ENCODE measurements at regions not wholly inside any gene's neighbourhood (a gene's known extent, or its start where the extent isn't known, plus 50 kb on each side); places are given as distances from the start of the nearest gene placed in this dataset.

DNA sequence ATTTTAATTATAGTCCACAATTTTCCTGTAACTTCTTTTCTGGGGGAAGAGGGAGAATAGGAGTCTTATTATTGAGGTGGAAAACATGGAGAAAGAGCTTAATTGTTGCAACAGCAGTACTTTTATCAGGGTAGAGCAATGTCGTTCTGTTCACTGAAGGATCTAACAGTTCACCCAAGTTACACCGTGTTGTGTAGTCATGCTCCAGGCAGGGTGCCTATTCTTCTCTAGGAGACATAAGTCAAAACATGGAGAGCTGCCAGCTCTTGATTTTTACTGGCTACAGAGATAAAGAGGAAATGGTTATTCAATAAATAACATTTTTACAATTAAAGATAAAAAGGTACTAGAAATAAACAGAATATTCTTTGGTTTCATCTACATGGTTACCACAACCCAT, 594.3 kb upstream of the NETO1 start:
- no peaks in the 10 kb centered on the region for H3K27me3 ChIP-seq (ENCODE audit: insufficient read depth, low read length)

GRCh38 chr18:73461780-73462059, 593.9 kb upstream of the NETO1 start:
- H3K4me3 ChIP-seq (ENCODE audit: low read depth, low read length) = no peak overlapping the region
- no peaks in the 10 kb centered on the region for H3K27me3 ChIP-seq (ENCODE audit: insufficient read depth, low read length)
- H4K91ac ChIP-seq (ENCODE audit: low read depth, low read length) = no peak overlapping the region
- no peak overlapping the region for H3K27ac ChIP-seq (ENCODE audit: low read depth, low read length)
- H3K23ac ChIP-seq (ENCODE audit: low read length) = no peak overlapping the region
- H3K4ac ChIP-seq (ENCODE audit: low read depth, low read length) = no peak overlapping the region
- no peak overlapping the region for H2BK12ac ChIP-seq (ENCODE audit: low read length)
- no peaks in the 10 kb centered on the region for H3K36me3 ChIP-seq (ENCODE audit: control insufficient read depth in 1 of 2, insufficient read depth in 2 of 2, low read length in 2 of 2)
- no peak overlapping the region for H2BK5ac ChIP-seq (ENCODE audit: low read depth, low read length, poor library complexity)
- no peaks in the 10 kb centered on the region for H3K79me2 ChIP-seq (ENCODE audit: control insufficient read depth, insufficient read depth, low read length, poor library complexity)
- no peak overlapping the region for H2AK5ac ChIP-seq (ENCODE audit: low read length)
- no peak overlapping the region for H3K4me2 ChIP-seq (ENCODE audit: low read length)
- no peak overlapping the region for H2AFZ ChIP-seq (ENCODE audit: insufficient read depth, low read length, poor library complexity)
- H3K18ac ChIP-seq (ENCODE audit: low read length) = no peak overlapping the region
- H4K8ac ChIP-seq (ENCODE audit: low read depth, low read length) = no peak overlapping the region
- H3K4me1 ChIP-seq (ENCODE audit: control insufficient read depth in 1 of 2, insufficient read depth in 2 of 2, low read length in 2 of 2) = no peaks in the 10 kb centered on the region
- DNase-seq = no peak
- no peak overlapping the region for H3K14ac ChIP-seq (ENCODE audit: low read length)
- H3K79me1 ChIP-seq (ENCODE audit: low read length) = no peaks in the 10 kb centered on the region
- H4K12ac ChIP-seq (ENCODE audit: low read depth, low read length) = no peak overlapping the region
- no peak overlapping the region for H3K9ac ChIP-seq (ENCODE audit: low read length)
- no peak overlapping the region for H2BK120ac ChIP-seq (ENCODE audit: insufficient read depth, low read length, poor library complexity)
- H3K9me3 ChIP-seq (ENCODE audit: insufficient read depth, low read depth, low read length) = no peaks in the 10 kb centered on the region
- no CpG with 5 or more reads among the region's 1 CpG for WGBS (ENCODE audit: extremely low coverage, insufficient coverage, insufficient read length)

More for the DNA sequence above, 594.3 kb upstream of the NETO1 start:
- H3K9me3 ChIP-seq (ENCODE audit: insufficient read depth, low read depth, low read length) = no peaks in the 10 kb centered on the region
- no peak overlapping the region for H3K9ac ChIP-seq (ENCODE audit: low read length)
- H2BK120ac ChIP-seq (ENCODE audit: insufficient read depth, low read length, poor library complexity) = no peak overlapping the region
- no peak overlapping the region for H2BK5ac ChIP-seq (ENCODE audit: low read depth, low read length, poor library complexity)
- no CpG with 5 or more reads among the region's 2 CpGs for WGBS (ENCODE audit: extremely low coverage, insufficient coverage, insufficient read length)
- H4K8ac ChIP-seq (ENCODE audit: low read depth, low read length) = no peak overlapping the region
- H3K4me2 ChIP-seq (ENCODE audit: low read length) = no peak overlapping the region
- no peak overlapping the region for H4K91ac ChIP-seq (ENCODE audit: low read depth, low read length)
- no peaks in the 10 kb centered on the region for H3K79me1 ChIP-seq (ENCODE audit: low read length)
- no peak for DNase-seq
- no peaks in the 10 kb centered on the region for H3K4me1 ChIP-seq (ENCODE audit: control insufficient read depth in 1 of 2, insufficient read depth in 2 of 2, low read length in 2 of 2)
- no peak overlapping the region for H2BK12ac ChIP-seq (ENCODE audit: low read length)
- H3K14ac ChIP-seq (ENCODE audit: low read length) = no peak overlapping the region
- H3K4me3 ChIP-seq (ENCODE audit: low read depth, low read length) = no peak overlapping the region
- no peak overlapping the region for H3K23ac ChIP-seq (ENCODE audit: low read length)
- no peak overlapping the region for H2AFZ ChIP-seq (ENCODE audit: insufficient read depth, low read length, poor library complexity)
- no peak overlapping the region for H2AK5ac ChIP-seq (ENCODE audit: low read length)
- no peak overlapping the region for H3K27ac ChIP-seq (ENCODE audit: low read depth, low read length)
- no peaks in the 10 kb centered on the region for H3K79me2 ChIP-seq (ENCODE audit: control insufficient read depth, insufficient read depth, low read length, poor library complexity)
- H3K36me3 ChIP-seq (ENCODE audit: control insufficient read depth in 1 of 2, insufficient read depth in 2 of 2, low read length in 2 of 2) = no peaks in the 10 kb centered on the region
- no peak overlapping the region for H3K18ac ChIP-seq (ENCODE audit: low read length)
- H3K4ac ChIP-seq (ENCODE audit: low read depth, low read length) = no peak overlapping the region
- no peak overlapping the region for H4K12ac ChIP-seq (ENCODE audit: low read depth, low read length)

- Histone ChIP-seq H3K4ac (ENCODE audit: low read depth, low read length) (no peak overlapping the region), H3K4me1 (ENCODE audit: control insufficient read depth in 1 of 2, insufficient read depth in 2 of 2, low read length in 2 of 2) (no peaks in the 10 kb centered on the region), H3K36me3 (ENCODE audit: control insufficient read depth in 1 of 2, insufficient read depth in 2 of 2, low read length in 2 of 2) (no peaks in the 10 kb centered on the region), H2BK12ac (ENCODE audit: low read length) (no peak overlapping the region), H3K9ac (ENCODE audit: low read length) (no peak overlapping the region), H4K91ac (ENCODE audit: low read depth, low read length) (no peak overlapping the region), H3K79me2 (ENCODE audit: control insufficient read depth, insufficient read depth, low read length, poor library complexity) (no peaks in the 10 kb centered on the region), H2BK120ac (ENCODE audit: insufficient read depth, low read length, poor library complexity) (no peak overlapping the region), H3K4me2 (ENCODE audit: low read length) (no peak overlapping the region), H3K9me3 (ENCODE audit: insufficient read depth, low read depth, low read length) (no peaks in the 10 kb centered on the region), H3K4me3 (ENCODE audit: low read depth, low read length) (no peak overlapping the region), H3K79me1 (ENCODE audit: low read length) (no peaks in the 10 kb centered on the region), H3K27me3 (ENCODE audit: insufficient read depth, low read length) (no peaks in the 10 kb centered on the region), H3K27ac (ENCODE audit: low read depth, low read length) (no peak overlapping the region), H2AK5ac (ENCODE audit: low read length) (no peak overlapping the region), H2AFZ (ENCODE audit: insufficient read depth, low read length, poor library complexity) (no peak overlapping the region), H4K8ac (ENCODE audit: low read depth, low read length) (no peak overlapping the region), H3K14ac (ENCODE audit: low read length) (no peak overlapping the region), H3K18ac (ENCODE audit: low read length) (no peak overlapping the region), H3K23ac (ENCODE audit: low read length) (no peak overlapping the region), H4K12ac (ENCODE audit: low read depth, low read length) (no peak overlapping the region), H2BK5ac (ENCODE audit: low read depth, low read length, poor library complexity) (no peak overlapping the region)
- no peak for DNase-seq
- WGBS (ENCODE audit: extremely low coverage, insufficient coverage, insufficient read length) = no CpG with 5 or more reads among the region's 12 CpGs
These were observed 593.4 kb upstream of the NETO1 start for GRCh38 chr18:73461038-73461779.

DNA sequence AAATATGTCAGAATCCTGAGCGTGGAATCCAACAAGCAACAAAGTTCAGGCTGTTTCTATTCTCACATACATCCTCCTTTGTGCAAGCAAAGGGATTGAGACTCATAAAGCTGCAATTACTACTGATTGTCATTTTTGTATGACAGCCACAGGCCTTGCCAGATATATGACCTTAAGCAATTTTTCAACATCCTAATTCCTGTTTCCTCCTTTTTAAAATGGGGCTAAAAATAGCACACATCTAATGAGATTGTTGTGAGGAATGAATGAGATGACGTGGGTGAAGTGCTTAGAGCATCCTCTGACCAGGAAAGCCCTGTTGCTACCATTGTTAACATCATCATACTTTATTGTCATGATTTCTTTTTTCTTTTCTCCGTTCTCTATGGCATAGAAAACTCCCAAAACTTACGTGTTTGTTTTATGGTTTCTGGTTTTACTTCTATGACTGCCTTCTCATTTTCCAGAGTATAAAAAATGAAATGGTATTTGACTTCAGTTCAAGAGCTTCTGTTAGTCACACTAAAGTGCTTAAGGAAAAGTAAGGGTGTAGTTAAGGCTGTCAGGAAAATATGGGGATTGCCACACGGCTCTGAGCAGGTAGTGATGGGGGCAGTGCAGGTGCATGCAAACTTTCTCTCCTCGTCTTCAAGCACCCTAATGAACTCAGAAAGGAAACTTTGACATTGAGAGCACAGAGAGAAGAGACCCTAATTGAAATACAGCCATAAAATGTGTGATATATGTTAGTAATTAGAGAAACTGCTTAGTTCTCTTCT, 590.6 kb upstream of the NETO1 start:
- no peak overlapping the region for H2AK5ac ChIP-seq (ENCODE audit: low read length)
- H3K9me3 ChIP-seq (ENCODE audit: insufficient read depth, low read depth, low read length) = no peaks in the 10 kb centered on the region
- no peaks in the 10 kb centered on the region for H3K27me3 ChIP-seq (ENCODE audit: insufficient read depth, low read length)
- H3K79me1 ChIP-seq (ENCODE audit: low read length) = no peaks in the 10 kb centered on the region
- no peak overlapping the region for H3K4me2 ChIP-seq (ENCODE audit: low read length)
- H3K18ac ChIP-seq (ENCODE audit: low read length) = no peak overlapping the region
- no peak overlapping the region for H3K23ac ChIP-seq (ENCODE audit: low read length)
- H3K9ac ChIP-seq (ENCODE audit: low read length) = no peak overlapping the region
- H3K4ac ChIP-seq (ENCODE audit: low read depth, low read length) = no peak overlapping the region
- no peaks in the 10 kb centered on the region for H3K4me1 ChIP-seq (ENCODE audit: control insufficient read depth in 1 of 2, insufficient read depth in 2 of 2, low read length in 2 of 2)
- H3K36me3 ChIP-seq (ENCODE audit: control insufficient read depth in 1 of 2, insufficient read depth in 2 of 2, low read length in 2 of 2) = no peaks in the 10 kb centered on the region
- H3K79me2 ChIP-seq (ENCODE audit: control insufficient read depth, insufficient read depth, low read length, poor library complexity) = no peaks in the 10 kb centered on the region
- no peak overlapping the region for H2BK5ac ChIP-seq (ENCODE audit: low read depth, low read length, poor library complexity)
- no peak for DNase-seq
- no peak overlapping the region for H2AFZ ChIP-seq (ENCODE audit: insufficient read depth, low read length, poor library complexity)
- no peak overlapping the region for H4K12ac ChIP-seq (ENCODE audit: low read depth, low read length)
- H3K4me3 ChIP-seq (ENCODE audit: low read depth, low read length) = no peak overlapping the region
- no CpG with 5 or more reads among the region's 6 CpGs for WGBS (ENCODE audit: extremely low coverage, insufficient coverage, insufficient read length)
- no peak overlapping the region for H4K91ac ChIP-seq (ENCODE audit: low read depth, low read length)
- H4K8ac ChIP-seq (ENCODE audit: low read depth, low read length) = no peak overlapping the region
- no peak overlapping the region for H2BK120ac ChIP-seq (ENCODE audit: insufficient read depth, low read length, poor library complexity)
- H2BK12ac ChIP-seq (ENCODE audit: low read length) = no peak overlapping the region
- H3K27ac ChIP-seq (ENCODE audit: low read depth, low read length) = no peak overlapping the region
- H3K14ac ChIP-seq (ENCODE audit: low read length) = no peak overlapping the region

Data from trophoblast cell (in vitro differentiated cells and primary cell).